HG03575 (cell line): ENCODE measurements at regions not wholly inside any gene's neighbourhood (a gene's known extent, or its start where the extent isn't known, plus 50 kb on each side); places are given as distances from the start of the nearest gene placed in this dataset.

Experiments used
- ATAC-seq: cut with Tn5 transposase; IDR thresholded peaks from one replicate; pipeline ENCODE4 v1.9.1; 2021; ENCODE audit not compliant: unreplicated experiment, insufficient number of reproducible peaks, low FRiP score; ENCODE audit errors: extremely low read depth

- no peak for ATAC-seq
Measured at GRCh38 chr3:31164381-31164780, 269.9 kb upstream of the GADL1 start.

GRCh38 chr3:31165399-31165860, 271.0 kb upstream of the GADL1 start:
- no peak for ATAC-seq

DNA sequence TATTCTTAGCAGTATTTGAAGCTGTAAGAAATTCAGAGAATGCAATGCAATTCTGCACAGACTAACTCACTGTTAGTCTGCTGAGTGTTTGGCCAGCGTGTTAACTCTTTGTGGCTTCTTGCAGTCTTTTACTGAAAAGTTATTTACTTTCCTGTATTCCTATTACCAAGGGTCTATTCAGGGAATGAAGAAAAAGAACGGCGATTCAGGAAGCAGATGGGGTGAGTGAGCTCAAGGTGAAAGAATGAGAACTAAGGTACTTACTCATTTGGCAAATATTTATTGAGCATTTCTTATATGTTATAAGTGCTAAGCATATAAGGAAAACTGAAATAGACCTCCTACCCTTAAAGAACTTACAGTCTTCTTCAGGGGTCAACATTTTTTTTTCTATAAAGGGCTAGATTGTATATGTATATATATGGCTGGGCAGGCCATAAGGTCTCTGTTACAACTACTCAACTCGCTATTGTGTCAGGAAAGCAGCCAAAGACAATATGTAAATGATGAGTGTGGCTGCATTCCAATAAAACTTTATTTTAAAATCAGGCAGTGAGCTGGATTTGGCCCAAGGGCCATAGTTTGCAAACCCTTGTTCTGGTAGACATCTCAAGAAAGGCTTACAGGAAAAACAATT, 271.9 kb upstream of the GADL1 start:
- ATAC-seq = no peak

GRCh38 chr3:31167666-31168065, 273.2 kb upstream of the GADL1 start:
- no peak for ATAC-seq

DNA sequence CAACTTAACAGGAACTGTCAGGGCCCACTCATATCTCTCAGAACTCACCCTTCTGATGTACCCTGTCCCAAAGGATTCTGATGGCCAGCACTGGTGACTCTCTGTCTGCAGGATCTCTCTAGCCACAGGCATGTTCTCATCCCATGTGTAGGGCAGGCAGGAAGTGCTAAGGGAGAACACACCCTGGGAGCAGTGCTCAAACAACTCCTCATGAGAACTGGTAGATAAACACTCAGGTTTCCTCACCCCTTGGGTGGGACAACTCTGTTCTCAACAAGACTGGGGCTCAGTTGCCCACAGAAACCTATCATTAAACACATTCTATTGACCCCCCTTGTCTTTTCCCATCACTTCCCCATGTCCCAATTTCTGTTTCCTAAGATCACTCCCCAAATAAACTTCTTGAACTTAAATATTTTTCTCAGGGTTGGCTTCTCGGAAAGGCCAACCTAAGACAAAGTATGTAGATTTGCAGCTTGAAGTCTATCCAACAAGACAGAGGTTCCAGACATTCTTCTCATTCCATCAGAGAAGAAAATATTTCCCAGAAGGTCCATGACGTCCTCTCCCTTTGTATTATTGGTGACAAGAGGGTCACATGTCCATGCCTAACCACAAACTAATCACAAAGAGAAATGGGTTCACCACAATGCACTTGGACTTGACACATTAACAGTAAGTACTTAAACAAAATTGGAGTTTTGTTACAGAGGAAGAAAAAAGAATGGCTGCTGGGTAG, 276.6 kb upstream of the GADL1 start:
- no peak for ATAC-seq

DNA sequence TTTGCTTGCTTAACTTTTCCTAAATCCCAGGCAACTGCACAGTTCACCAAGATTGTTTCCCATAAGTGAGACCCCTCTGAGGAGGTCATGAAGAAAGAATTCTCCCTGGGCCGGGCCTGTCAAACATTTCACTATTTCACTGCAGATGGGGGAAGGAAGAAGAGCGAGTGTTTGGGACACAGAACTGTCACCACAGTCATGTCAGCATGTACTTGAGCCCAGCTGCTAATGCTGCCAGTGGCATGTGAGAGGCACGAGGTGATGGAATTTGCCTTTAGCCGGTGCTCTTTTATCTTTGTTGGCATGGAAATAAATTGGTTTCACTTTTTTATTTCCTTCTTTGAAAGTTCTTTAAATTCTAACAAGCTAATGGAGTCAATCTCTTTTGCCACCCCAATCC, 277.9 kb upstream of the GADL1 start:
- ATAC-seq = no peak

DNA sequence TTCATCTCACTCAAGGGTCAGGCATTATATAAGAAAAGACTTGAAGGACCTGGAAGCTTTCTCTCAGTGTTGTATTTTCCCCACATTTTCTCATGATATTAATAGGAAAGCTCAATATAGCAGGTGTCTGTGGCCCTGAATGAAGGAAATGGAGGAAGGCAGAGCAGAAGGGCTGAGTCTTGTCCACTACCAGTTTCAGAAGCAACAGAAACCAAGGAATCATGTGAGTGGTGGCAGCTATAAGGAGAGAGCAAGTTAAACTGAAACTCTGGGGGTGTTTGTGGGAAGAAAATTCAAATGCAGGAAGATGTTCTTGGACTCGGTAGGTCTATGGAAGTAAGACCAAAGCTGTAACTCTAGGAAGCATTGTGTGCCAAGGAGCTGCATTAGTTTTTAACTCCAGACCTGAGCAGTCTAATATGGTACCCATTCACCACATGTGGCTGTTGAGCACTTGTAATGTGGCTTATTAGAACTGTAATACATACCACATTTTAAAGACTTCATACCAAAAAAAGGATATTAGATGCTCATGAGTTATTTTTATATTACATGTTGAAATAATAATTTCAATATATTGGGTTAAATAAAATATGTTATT, 278.8 kb upstream of the GADL1 start:
- no peak for ATAC-seq

GRCh38 chr3:31174079-31174478, 279.6 kb upstream of the GADL1 start:
- no peak for ATAC-seq

DNA sequence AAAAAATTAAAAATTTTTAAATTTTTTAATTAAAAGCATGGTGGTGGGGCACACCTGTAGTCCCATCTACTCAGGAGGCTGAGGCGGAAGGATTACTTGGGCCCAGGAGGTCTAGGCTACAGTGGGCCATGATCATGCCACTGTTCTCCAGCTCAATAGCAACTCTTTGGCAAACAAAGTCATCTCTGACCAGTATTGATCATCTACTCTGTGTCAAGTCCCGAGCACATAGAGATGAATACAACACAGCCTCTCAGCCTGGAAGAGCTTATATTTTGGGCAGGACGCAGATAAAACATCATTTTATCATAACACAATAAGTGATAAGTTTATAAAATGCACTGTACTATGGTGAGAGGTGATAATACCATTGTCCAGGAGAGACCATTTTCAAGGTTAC, 281.6 kb upstream of the GADL1 start:
- no peak for ATAC-seq

GRCh38 chr3:31178467-31178866, 284.0 kb upstream of the GADL1 start:
- ATAC-seq = no peak

GRCh38 chr3:31179768-31180167, 285.3 kb upstream of the GADL1 start:
- no peak for ATAC-seq

DNA sequence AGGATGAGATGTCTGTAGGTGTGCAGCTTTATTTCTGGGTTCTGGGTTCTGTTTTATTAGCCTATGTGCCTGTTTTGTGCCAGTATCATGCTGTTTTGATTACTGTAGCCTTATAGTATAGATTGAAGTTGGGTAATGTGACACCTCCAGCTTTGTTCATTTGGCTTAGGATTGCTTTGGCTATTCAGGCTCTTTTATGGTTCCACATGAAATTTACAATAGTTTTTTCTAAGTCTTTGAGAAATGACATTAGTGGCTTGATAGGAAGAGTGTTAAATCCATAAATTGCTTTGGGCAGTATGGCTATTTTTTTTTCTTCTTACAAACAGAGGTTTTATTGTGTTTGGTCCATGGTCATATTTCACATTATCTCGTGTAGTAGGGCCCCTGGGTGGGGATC, 285.8 kb upstream of the GADL1 start:
- no peak for ATAC-seq

DNA sequence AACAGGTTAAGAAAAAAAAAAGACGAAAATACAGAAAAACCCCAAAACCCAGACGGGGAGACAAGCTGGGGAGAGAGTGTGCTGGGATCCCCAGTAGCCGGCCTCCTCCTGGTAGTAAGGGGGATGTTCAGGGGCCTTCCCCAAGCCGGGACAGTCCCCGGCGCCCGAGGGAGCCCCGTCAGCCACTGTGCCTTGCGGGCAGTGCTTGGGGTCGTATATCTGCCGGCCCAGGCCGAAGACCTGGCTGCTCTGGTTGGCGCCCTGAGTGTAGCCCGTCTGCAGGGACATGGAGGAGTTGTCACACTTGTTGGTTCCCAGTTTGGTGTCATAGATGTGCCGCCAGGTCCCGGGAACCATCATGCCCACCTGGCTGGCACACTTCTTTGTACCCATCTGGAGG, 287.2 kb upstream of the GADL1 start:
- no peak for ATAC-seq

GRCh38 chr3:31182661-31183060, 288.2 kb upstream of the GADL1 start:
- no peak for ATAC-seq

GRCh38 chr3:31184261-31185061, 290.0 kb upstream of the GADL1 start:
- ATAC-seq = no peak

GRCh38 chr3:31185062-31185357, 290.5 kb upstream of the GADL1 start:
- no peak for ATAC-seq

DNA sequence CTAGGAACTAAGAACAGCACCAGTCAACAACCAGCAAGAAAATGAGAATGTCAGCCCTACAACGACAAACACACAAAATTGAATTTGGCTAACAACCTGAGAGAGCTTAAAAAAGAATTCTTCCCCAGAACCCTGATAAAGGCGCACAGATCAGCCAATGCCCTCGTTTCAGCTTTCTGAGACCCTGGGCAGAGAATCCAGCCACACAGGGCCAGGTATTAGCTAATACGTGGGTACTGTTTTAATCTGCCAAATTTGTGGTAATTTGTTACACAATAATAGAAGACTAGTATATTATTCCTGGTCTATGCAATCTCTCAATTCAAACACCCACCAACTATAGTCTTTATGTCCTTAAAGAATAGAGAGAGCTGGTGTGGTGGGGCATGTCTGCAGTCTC, 291.6 kb upstream of the GADL1 start:
- no peak for ATAC-seq

DNA sequence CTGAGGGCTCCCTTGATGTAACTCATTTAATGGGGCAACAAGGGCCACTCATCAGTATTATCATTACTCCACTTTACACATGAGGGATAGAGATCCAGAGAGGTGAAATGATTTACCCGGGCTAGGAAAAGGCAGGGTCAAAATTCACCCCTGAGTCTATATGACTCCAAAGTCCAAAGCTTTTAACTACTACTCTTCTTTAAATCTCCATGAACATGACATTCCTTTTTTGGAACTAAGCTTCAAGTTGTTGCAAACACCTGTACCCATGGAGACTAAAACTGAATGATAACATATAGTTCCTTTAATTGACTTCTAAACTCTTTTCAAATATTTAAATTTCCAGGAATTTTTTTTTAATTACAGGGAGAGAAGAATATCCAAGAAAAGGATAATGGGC, 292.9 kb upstream of the GADL1 start:
- ATAC-seq = no peak

DNA sequence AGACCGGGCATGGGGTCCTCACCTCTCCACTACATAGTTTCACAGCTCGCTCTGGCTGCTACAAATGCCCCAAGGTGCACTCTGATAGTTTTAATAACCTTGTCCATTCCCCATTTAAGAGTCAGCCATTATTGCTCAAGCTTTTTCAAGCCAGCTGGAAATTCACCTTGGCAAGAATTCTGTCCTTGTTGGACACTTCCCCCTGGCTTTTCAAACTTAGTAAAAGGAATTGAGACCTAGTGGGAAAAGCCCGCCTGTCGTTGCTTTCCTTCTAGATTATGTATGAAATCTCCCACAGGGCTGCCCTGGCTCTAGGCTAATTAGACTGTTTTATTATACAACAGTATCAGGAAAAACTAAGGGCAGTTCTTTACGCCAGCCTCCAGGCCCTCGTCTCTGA, 293.7 kb upstream of the GADL1 start:
- ATAC-seq = no peak

DNA sequence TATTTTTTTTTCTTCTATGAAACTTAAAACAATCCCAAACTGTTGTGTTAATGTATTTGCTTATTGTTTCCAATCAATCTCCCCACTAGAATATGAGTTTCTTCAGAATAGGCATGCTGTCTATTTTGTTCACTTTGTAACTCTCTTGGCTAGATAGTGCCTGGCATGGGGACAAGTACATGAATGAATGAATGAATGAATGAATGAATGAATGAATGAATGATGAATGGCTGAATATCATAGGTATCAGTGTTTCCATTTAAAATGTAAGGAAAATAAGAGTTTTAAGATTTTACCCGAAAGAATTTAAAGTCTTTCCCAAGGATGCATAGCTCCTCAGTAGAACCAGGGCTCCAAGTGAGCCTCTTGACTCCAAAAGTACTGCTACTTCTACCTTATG, 294.9 kb upstream of the GADL1 start:
- ATAC-seq = no peak
